ENCODE measurements at regions not wholly inside any gene's neighbourhood (a gene's known extent, or its start where the extent isn't known, plus 50 kb on each side); places are given as distances from the start of the nearest gene placed in this dataset.
A peak's percentile ranks its signal among the peaks of the same experiment; 100 is the strongest.
"Not testable (repeated sequence)": the region's sequence is repeated elsewhere in the genome, so short reads cannot be mapped to it uniquely, and the experiment has no call there.

GRCh38 chr2:215260097-215260677 lies 51.7 kb upstream of the ATIC start:
- H3K4me3 ChIP-seq (ENCODE audit: low read depth, low read length) = no peak overlapping the region
- CTCF ChIA-PET = no interaction called here
- DNase-seq (ENCODE audit: low read depth) = no peak
- H3K36me3 ChIP-seq (ENCODE audit: control insufficient read depth, insufficient read depth, low read length) = no peaks in the 10 kb centered on the region
- no peak for TF ChIP-seq CTCF (IDR thresholded peaks at IDR 0.05; ENCODE audit: insufficient read depth, low read depth, low read length)
- 0 out of 2 replicates have a peak, but pooled peaks cover 1% of the 10 kb centered on the region for H3K27me3 ChIP-seq (ENCODE audit: control insufficient read depth, insufficient read depth, low read length)
- POLR2A ChIA-PET = no interaction called here

GRCh38 chr2:215249501-215249900 lies 62.4 kb upstream of the ATIC start:
- ChIA-PET CTCF (no interaction called here), POLR2A (no interaction called here)
- Histone ChIP-seq H3K36me3 (ENCODE audit: control insufficient read depth, insufficient read depth, low read length) (no peaks in the 10 kb centered on the region), H3K4me3 (ENCODE audit: low read depth, low read length) (no peak overlapping the region), H3K27me3 (ENCODE audit: control insufficient read depth, insufficient read depth, low read length) (no peaks in the 10 kb centered on the region)
- no peak for DNase-seq (ENCODE audit: low read depth)
- TF ChIP-seq CTCF (IDR thresholded peaks at IDR 0.05; ENCODE audit: insufficient read depth, low read depth, low read length) = no peak

- CTCF ChIA-PET; H3K27me3 ChIP-seq (ENCODE audit: control insufficient read depth, insufficient read depth, low read length); H3K4me3 ChIP-seq (ENCODE audit: low read depth, low read length); H3K36me3 ChIP-seq (ENCODE audit: control insufficient read depth, insufficient read depth, low read length); POLR2A ChIA-PET; DNase-seq (ENCODE audit: low read depth): not testable (repeated sequence)
These were observed 65.9 kb upstream of the ATIC start for GRCh38 chr2:215245919-215246318.

- H3K4me3 ChIP-seq (ENCODE audit: low read depth, low read length) = no peak overlapping the region
- ChIA-PET POLR2A (no interaction called here), CTCF (no interaction called here)
- no peak for TF ChIP-seq CTCF (IDR thresholded peaks at IDR 0.05; ENCODE audit: insufficient read depth, low read depth, low read length)
- DNase-seq (ENCODE audit: low read depth) = no peak
- H3K36me3 ChIP-seq (ENCODE audit: control insufficient read depth, insufficient read depth, low read length) = no peaks in the 10 kb centered on the region
- 0 out of 2 replicates have a peak, but pooled peaks cover 2% of the 10 kb centered on the region for H3K27me3 ChIP-seq (ENCODE audit: control insufficient read depth, insufficient read depth, low read length)
These were observed 70.0 kb upstream of the ATIC start for GRCh38 chr2:215241791-215242305.

GRCh38 chr2:215238485-215239098 lies 73.3 kb upstream of the ATIC start:
- DNase-seq (ENCODE audit: low read depth) = peak; percentile 4
- no peaks in the 10 kb centered on the region for H3K36me3 ChIP-seq (ENCODE audit: control insufficient read depth, insufficient read depth, low read length)
- no peak for TF ChIP-seq CTCF (IDR thresholded peaks at IDR 0.05; ENCODE audit: insufficient read depth, low read depth, low read length)
- ChIA-PET CTCF (no interaction called here), POLR2A (no interaction called here)
- 0 out of 2 replicates have a peak, but pooled peaks cover 2% of the 10 kb centered on the region for H3K27me3 ChIP-seq (ENCODE audit: control insufficient read depth, insufficient read depth, low read length)
- H3K4me3 ChIP-seq (ENCODE audit: low read depth, low read length) = no peak overlapping the region

- POLR2A ChIA-PET = no interaction called here
- no peak overlapping the region for H3K4me3 ChIP-seq (ENCODE audit: low read depth, low read length)
- no peak for TF ChIP-seq CTCF (IDR thresholded peaks at IDR 0.05; ENCODE audit: insufficient read depth, low read depth, low read length)
These were observed 75.7 kb upstream of the ATIC start for GRCh38 chr2:215236131-215236530.

GRCh38 chr2:215220221-215220620 lies 81.8 kb upstream of the ABCA12 start:
- POLR2A ChIA-PET = interaction anchor here (0.6 kb wide), 1 partner anchor 208 kb away, joined by 3 read pairs; no protein-coding TSS in a partner anchor

More at GRCh38 chr2:215236131-215236530, 75.7 kb upstream of the ATIC start:
- DNase-seq (ENCODE audit: low read depth) = no peak
- H3K36me3 ChIP-seq (ENCODE audit: control insufficient read depth, insufficient read depth, low read length) = no peaks in the 10 kb centered on the region
- no peaks in the 10 kb centered on the region for H3K27me3 ChIP-seq (ENCODE audit: control insufficient read depth, insufficient read depth, low read length)
- CTCF ChIA-PET = no interaction called here

More at GRCh38 chr2:215220221-215220620, 81.8 kb upstream of the ABCA12 start:
- not testable (repeated sequence) for DNase-seq (ENCODE audit: low read depth); H3K4me3 ChIP-seq (ENCODE audit: low read depth, low read length); H3K36me3 ChIP-seq (ENCODE audit: control insufficient read depth, insufficient read depth, low read length); H3K27me3 ChIP-seq (ENCODE audit: control insufficient read depth, insufficient read depth, low read length)
- CTCF ChIA-PET = interaction anchor here (1.5 kb wide), 1 partner anchor 15 kb away, joined by 3 read pairs; no protein-coding TSS in a partner anchor
